Cardiac fibroblast (primary cell): ENCODE measurements at regions not wholly inside any gene's neighbourhood (a gene's known extent, or its start where the extent isn't known, plus 50 kb on each side); places are given as distances from the start of the nearest gene placed in this dataset.

Experiments used
- DNase-seq, 2 donors: peaks; one replicate each; pipeline versions ENCODE4 v3.0.0 to v3.0.0-alpha.2; 2010; ENCODE audit warnings: low read depth in 2 of 2
- H3K4me3 ChIP-seq, 2 donors: replicated peaks in 1 of 2; 1 replicate in 1 of 2; 2 replicates in 1 of 2; pipeline ENCODE4 v1.5.1; 2011; ENCODE audit warnings: low read depth in 2 of 2, low read length in 2 of 2, mild to moderate bottlenecking in 2 of 2, moderate library complexity in 1 of 2
- TF ChIP-seq, protein P1 (sequence below): IDR thresholded peaks from one replicate; pipeline ENCODE4 v1.5.1; 2011; ENCODE audit warnings: low read depth, mild to moderate bottlenecking, low read length, inconsistent platforms

DNA sequence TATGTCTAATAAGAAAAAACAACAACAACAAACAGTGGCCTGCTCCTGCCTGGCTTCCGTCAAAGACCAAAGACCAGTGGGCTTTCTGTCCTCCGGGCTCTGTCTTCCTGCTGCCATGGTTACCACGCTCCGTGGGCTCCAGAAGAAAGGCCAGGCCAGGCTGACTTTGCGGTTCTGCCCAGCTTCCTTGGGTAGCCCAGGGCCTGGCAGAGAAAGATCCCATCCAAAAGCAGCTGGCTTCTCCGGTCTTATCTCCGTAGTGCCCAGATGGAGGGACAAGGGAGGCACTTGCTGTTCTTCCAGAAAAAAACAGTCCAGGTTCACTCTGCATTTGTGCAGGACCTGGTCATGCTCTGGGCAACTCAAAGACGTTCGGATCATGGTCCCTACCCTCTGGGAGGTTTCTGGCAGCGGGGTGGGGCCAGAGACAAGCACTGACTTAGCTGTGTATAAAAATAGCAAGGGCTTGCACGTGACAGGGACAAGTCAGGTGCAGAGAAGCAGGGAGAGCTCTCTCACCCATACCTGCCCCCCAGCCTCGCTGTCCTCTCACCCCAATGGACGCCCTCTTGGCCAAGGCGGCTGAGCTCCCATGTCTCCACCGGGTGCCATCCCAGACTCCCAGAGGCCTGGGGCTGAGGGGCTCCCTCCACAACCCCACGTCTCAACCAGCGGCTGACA lies 212.2 kb downstream of the C9orf50 start:
- TF ChIP-seq, protein P1, sequence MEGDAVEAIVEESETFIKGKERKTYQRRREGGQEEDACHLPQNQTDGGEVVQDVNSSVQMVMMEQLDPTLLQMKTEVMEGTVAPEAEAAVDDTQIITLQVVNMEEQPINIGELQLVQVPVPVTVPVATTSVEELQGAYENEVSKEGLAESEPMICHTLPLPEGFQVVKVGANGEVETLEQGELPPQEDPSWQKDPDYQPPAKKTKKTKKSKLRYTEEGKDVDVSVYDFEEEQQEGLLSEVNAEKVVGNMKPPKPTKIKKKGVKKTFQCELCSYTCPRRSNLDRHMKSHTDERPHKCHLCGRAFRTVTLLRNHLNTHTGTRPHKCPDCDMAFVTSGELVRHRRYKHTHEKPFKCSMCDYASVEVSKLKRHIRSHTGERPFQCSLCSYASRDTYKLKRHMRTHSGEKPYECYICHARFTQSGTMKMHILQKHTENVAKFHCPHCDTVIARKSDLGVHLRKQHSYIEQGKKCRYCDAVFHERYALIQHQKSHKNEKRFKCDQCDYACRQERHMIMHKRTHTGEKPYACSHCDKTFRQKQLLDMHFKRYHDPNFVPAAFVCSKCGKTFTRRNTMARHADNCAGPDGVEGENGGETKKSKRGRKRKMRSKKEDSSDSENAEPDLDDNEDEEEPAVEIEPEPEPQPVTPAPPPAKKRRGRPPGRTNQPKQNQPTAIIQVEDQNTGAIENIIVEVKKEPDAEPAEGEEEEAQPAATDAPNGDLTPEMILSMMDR: no peak
- no peak for DNase-seq
- no peak overlapping the region for H3K4me3 ChIP-seq

DNA sequence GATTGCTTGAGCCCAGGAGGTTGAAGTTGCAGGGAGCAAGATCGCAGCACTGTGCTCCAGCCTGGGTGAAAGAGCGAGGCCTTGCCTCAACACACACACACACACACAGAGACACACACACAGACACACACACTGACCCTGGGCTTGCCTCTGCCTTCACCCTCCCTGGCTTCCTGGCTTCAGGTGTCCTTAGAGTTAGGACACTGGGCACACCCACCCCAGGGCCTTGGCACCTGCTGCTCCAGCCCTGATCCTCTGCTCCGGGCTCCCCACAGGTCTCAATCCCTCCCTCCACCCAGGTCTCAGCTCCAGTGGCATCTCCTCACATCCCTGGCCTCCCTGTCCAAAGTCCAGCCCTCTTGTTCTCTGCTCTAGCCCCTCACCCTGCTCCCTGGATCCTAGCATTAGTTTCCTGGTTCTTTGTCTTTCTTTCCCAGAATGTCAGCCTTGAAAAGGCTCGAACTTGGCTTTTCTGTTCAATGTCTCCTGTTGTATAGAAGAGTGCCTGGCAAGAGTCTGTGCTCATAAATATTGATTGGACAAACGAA lies 212.9 kb downstream of the C9orf50 start:
- H3K4me3 ChIP-seq: no peak overlapping the region
- DNase-seq: no peak
- TF ChIP-seq, protein P1: no peak

DNA sequence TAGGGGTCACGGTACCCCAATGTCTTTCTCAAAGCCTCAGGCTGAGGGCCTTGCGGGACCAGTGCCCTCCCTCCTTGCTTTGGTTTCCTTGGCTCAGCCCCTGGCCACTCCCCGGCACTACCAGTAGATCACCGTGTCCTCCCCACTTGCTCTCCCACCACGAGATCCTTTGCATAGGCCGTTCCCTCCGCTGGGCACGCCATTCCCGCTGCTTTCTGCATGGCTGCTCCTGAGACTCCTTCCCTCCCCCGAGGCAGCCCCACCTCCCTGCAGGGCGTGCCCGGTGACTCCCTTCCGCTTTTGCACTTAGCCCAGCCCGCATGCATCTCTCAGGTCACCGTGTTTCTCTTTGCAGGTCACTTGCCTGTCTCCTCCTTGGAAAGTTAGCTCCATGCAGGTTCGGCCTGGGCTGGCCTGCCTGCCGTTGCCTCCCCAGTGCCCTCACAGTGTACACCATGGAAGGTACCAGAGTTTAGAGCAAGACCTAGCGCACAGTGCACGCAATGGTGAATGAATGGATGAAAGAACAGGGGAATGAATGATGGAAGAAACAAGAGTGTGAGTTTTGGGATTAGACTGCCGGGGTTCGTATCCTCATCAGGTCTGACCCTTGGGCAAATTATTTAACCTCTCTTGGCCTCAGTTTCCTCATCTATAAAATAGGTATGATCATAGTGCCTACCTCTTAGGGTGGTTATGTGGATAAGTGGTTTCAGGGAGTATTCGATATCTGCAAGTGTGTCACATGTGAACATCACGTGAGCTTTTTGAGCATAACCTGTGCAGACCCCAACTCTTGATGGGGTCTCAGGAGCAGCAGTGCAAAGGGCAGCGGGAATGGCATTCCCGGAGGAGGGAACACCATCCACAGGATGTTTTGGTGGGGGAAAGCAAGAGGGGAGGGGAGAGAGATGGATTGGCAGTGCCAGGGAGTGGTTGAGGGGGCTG lies 214.3 kb downstream of the C9orf50 start:
- no peak overlapping the region for H3K4me3 ChIP-seq
- no peak for DNase-seq
- TF ChIP-seq, protein P1: no peak

- H3K4me3 ChIP-seq: no peak overlapping the region
- DNase-seq: no peak
- TF ChIP-seq, protein P1: no peak
Observed at GRCh38 chr9:129405827-129406213, 215.1 kb downstream of the C9orf50 start.

DNA sequence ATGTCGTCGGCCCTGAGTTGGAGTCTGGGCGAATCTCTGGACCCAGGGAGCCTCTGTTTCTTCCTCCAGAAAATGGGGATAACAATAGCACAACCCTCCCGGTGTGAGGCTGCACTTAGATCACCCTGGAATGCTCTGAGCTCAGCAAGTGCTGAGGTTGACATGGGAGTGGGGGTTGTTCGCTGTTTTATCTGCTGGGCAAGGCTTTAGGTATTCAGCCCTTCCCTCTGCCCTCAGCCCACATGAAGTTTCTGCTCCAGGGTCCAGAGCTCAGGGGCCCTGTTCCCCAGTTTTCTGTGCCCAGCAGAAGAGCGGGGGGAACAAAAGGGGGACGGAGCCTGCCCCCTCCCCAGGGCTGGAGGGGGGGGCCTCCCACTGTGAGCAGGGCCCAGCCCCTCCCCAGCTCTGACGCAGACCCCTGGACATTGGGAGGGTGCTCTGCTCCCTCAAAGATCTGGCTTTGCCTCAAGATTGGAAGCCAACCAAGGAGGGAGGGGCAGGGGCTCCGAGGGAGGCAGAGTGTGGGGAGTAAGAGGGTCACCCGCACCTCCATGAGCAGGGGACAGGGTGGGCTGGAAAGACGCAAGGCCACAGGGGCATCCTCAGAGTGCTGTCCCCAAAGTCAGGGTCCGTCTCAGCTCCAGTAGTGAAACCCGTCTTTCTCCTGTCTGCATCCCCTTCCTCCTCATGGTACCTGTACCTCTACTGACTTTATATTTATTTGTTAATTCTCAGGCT lies 215.6 kb downstream of the C9orf50 start:
- H3K4me3 ChIP-seq: no peak overlapping the region
- TF ChIP-seq, protein P1: no peak
- peak in 1 of 2 donors; percentile 82 for DNase-seq

DNA sequence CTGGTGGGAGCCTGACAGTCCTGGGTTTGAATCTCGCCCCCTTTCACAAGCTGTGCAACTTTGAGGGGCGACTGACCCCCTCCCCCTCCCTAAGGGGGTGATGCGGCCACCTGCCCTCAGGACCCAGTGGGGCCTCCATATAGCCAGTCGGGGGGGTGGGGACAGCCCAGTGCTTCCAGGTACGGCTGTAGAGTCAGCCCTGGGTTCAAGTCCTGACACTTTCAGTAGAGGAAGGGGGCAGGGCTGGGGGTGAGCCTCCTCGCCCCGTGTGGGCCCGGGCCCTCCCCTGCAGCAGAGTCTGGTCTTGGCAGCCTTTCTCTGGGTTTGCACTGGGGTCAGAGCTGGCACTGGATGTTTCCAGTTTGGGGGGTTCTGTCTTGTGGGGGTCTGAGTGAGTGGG lies 216.3 kb downstream of the C9orf50 start:
- no peak for DNase-seq
- H3K4me3 ChIP-seq: no peak overlapping the region
- TF ChIP-seq, protein P1: no peak
